MCF 10A (cell line): ENCODE measurements at regions not wholly inside any gene's neighbourhood (a gene's known extent, or its start where the extent isn't known, plus 50 kb on each side); places are given as distances from the start of the nearest gene placed in this dataset.

Experiments
- BruUV-seq: library from RNA; stranded (reverse); fragments of 400-500 nt; replicated peaks from 2 replicates; lab custom pipeline; 2021; lab: Mats Ljungman, UMichigan
- CTCF ChIA-PET: fragments of 300-600 bp; sonication (Branson Sonifier 250); formaldehyde crosslinking; extraction: SDS; loops from one replicate; lab custom pipeline; 2021; ENCODE audit warnings: antibody characterized with exemption, inconsistent platforms; lab: Yijun Ruan, JAX
- POLR2A ChIA-PET: fragments of 300-600, 350-650 bp; sonication (Branson Sonifier 250); formaldehyde crosslinking; extraction: SDS; loops from one replicate; lab custom pipeline; 2020; ENCODE audit warnings: antibody characterized with exemption, inconsistent platforms; lab: Yijun Ruan, JAX
- DNase-seq: peaks from one replicate; pipeline ENCODE4 v3.0.0-alpha.2; 2018; ENCODE audit not compliant: unreplicated experiment
- H3K27ac Mint-ChIP-seq: one replicate; pipeline ENCODE4 v1.8.0; 2022; ENCODE audit warnings: mild to moderate bottlenecking, low read depth, mixed read lengths; ENCODE audit not compliant: unreplicated experiment
- H3K27me3 Mint-ChIP-seq: one replicate; pipeline ENCODE4 v1.8.0; 2022; ENCODE audit warnings: mixed read lengths; ENCODE audit not compliant: insufficient read depth, unreplicated experiment
- H3K36me3 Mint-ChIP-seq: one replicate; pipeline ENCODE4 v1.8.0; 2022; ENCODE audit warnings: mild to moderate bottlenecking, moderate library complexity, mixed read lengths; ENCODE audit not compliant: insufficient read depth, unreplicated experiment
- H3K4me1 Mint-ChIP-seq: one replicate; pipeline ENCODE4 v1.8.0; 2022; ENCODE audit warnings: mixed read lengths; ENCODE audit not compliant: insufficient read depth, unreplicated experiment
- H3K4me3 Mint-ChIP-seq: one replicate; pipeline ENCODE4 v1.8.0; 2022; ENCODE audit warnings: mild to moderate bottlenecking, moderate library complexity, mixed read lengths; ENCODE audit not compliant: unreplicated experiment
- H3K9me3 Mint-ChIP-seq: one replicate; pipeline ENCODE4 v1.8.0; 2022; ENCODE audit warnings: mixed read lengths; ENCODE audit not compliant: unreplicated experiment
- CTCF ChIP-seq: fragments of 200-600 bp; IDR thresholded peaks from one replicate; pipeline ENCODE4 v1.8.0; 2022; ENCODE audit warnings: antibody characterized with exemption, mild to moderate bottlenecking; ENCODE audit not compliant: unreplicated experiment
- intact Hi-C: fragments of 100-400 bp; cut with micrococcal nuclease; formaldehyde crosslinking; loops from 2 replicates; pipeline ENCODE4 v1.14.1; 2022

- POLR2A ChIA-PET: no interaction called here
- Mint-ChIP-seq H3K4me1 (no peaks in the 10 kb centered on the region), H3K4me3 (no peak overlapping the region), H3K9me3 (no peaks in the 10 kb centered on the region), H3K27ac (no peak overlapping the region), H3K36me3 (no peaks in the 10 kb centered on the region), H3K27me3 (no peaks in the 10 kb centered on the region)
- no peak for TF ChIP-seq CTCF
- CTCF ChIA-PET: no interaction called here
- no peak for DNase-seq
- intact Hi-C loops: no loop called here
- no TSS peak for BruUV-seq
Observed at GRCh38 chr13:22040810-22041364, 370.0 kb downstream of the FGF9 start.

GRCh38 chr13:22041741-22042140, 370.9 kb downstream of the FGF9 start:
- TF ChIP-seq CTCF: no peak
- no TSS peak for BruUV-seq
- H3K4me3 Mint-ChIP-seq: no peak overlapping the region
- no peak overlapping the region for H3K27ac Mint-ChIP-seq
- intact Hi-C loops: no loop called here
- H3K9me3 Mint-ChIP-seq: no peaks in the 10 kb centered on the region
- ChIA-PET POLR2A (interaction anchor here (0.6 kb wide), 1 partner anchor 331 kb away, joined by 3 read pairs; no protein-coding TSS in a partner anchor), CTCF (no interaction called here)
- no peaks in the 10 kb centered on the region for H3K27me3 Mint-ChIP-seq
- H3K36me3 Mint-ChIP-seq: peaks cover 2% of the 10 kb centered on the region
- H3K4me1 Mint-ChIP-seq: no peaks in the 10 kb centered on the region
- DNase-seq: no peak

GRCh38 chr13:22047082-22047784, 376.4 kb downstream of the FGF9 start:
- BruUV-seq: no TSS peak

More at GRCh38 chr13:22047082-22047784, 376.4 kb downstream of the FGF9 start:
- DNase-seq: no peak
- H3K9me3 Mint-ChIP-seq: no peaks in the 10 kb centered on the region
- TF ChIP-seq CTCF: no peak
- H3K4me1 Mint-ChIP-seq: no peaks in the 10 kb centered on the region
- H3K4me3 Mint-ChIP-seq: no peak overlapping the region
- peaks cover 4% of the 10 kb centered on the region for H3K36me3 Mint-ChIP-seq
- H3K27ac Mint-ChIP-seq: no peak overlapping the region
- no peaks in the 10 kb centered on the region for H3K27me3 Mint-ChIP-seq
- CTCF ChIA-PET: interaction anchor here (0.6 to 1.3 kb wide), 3 partner anchors 52 to 939 kb away, joined by 3 to 4 read pairs (median 3); no protein-coding TSS in a partner anchor
- POLR2A ChIA-PET: interaction anchor here (0.7 to 1.2 kb wide), 2 partner anchors 411 to 433 kb away, joined by 3 read pairs; no protein-coding TSS in a partner anchor
- intact Hi-C loops: no loop called here
